Adrenal gland (tissue), 5 donors: ENCODE measurements at regions not wholly inside any gene's neighbourhood (a gene's known extent, or its start where the extent isn't known, plus 50 kb on each side); places are given as distances from the start of the nearest gene placed in this dataset.

Experiments
- POLR2A ChIP-seq, 2 donors: fragments of 450-650 bp; IDR thresholded peaks; one replicate each; pipeline ENCODE4 v1.6.1; 2017; ENCODE audit warnings: antibody characterized with exemption in 2 of 2, mild to moderate bottlenecking in 2 of 2, moderate library complexity in 1 of 2
- TF ChIP-seq, protein P1 (sequence below), 6 experiments: fragments of 450-650 bp in 4 of 6; fragments of 200-600 bp in 2 of 6; sonication (generic) in 1 of 6; IDR thresholded peaks; 1 replicate in 5 of 6; 2 replicates in 1 of 6; pipeline versions ENCODE4 v1.5.1 to v1.8.0; 2016 to 2021; ENCODE audit warnings: antibody characterized with exemption in 6 of 6, mild to moderate bottlenecking in 2 of 6, moderate library complexity in 1 of 6
- donor health status: DM: no; HTN: no; CAD: no.

DNA sequence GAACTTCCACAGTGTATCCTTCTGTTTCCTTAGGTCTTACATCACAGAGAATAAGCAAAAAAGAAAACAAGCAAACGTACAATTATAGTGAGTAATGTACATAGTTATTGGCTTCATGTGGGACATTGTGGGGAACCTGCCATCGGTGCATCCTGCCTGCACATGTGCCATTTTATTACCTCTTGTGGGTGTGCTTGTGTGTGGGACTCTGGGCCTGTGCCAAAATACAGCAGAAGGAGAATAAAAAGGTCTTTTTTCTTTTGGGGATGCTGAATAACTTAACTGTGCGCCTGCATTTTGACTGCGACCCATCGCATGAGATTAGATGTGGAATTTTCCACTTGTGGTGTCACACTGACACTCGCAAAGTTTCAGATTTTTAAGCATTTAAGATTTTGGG, 169.6 kb upstream of the DCBLD2 start:
- TF ChIP-seq, protein P1, sequence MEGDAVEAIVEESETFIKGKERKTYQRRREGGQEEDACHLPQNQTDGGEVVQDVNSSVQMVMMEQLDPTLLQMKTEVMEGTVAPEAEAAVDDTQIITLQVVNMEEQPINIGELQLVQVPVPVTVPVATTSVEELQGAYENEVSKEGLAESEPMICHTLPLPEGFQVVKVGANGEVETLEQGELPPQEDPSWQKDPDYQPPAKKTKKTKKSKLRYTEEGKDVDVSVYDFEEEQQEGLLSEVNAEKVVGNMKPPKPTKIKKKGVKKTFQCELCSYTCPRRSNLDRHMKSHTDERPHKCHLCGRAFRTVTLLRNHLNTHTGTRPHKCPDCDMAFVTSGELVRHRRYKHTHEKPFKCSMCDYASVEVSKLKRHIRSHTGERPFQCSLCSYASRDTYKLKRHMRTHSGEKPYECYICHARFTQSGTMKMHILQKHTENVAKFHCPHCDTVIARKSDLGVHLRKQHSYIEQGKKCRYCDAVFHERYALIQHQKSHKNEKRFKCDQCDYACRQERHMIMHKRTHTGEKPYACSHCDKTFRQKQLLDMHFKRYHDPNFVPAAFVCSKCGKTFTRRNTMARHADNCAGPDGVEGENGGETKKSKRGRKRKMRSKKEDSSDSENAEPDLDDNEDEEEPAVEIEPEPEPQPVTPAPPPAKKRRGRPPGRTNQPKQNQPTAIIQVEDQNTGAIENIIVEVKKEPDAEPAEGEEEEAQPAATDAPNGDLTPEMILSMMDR (IDR thresholded peaks at IDR 0.05) = no peak
- no peak for TF ChIP-seq POLR2A (IDR thresholded peaks at IDR 0.05)
